HG03095 (cell line): ENCODE measurements at regions not wholly inside any gene's neighbourhood (a gene's known extent, or its start where the extent isn't known, plus 50 kb on each side); places are given as distances from the start of the nearest gene placed in this dataset.

Source experiments
- ATAC-seq: cut with Tn5 transposase; IDR thresholded peaks from one replicate; pipeline ENCODE4 v1.9.1; 2021; ENCODE audit warnings: moderate library complexity; ENCODE audit not compliant: unreplicated experiment

DNA sequence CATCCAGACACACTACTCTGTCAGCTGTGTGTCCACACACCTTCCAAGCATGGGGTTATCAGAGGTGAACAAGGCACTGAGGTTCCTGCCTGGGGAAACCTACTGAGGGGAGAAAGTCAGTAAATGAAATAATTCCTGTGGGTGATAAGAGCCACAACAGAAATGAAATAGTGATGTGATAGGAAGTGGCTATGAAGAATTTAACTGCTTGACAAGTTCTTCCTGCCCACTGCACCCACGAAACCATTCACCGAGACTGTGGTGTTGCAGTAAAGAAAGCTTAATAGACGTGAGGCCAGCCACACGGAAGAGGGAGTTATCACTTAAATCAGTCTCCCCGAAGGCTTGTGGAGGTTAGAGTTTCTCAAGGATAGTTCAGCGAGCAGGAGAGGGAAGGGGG lies 353.1 kb downstream of the UQCRFS1 start:
- ATAC-seq: no peak

DNA sequence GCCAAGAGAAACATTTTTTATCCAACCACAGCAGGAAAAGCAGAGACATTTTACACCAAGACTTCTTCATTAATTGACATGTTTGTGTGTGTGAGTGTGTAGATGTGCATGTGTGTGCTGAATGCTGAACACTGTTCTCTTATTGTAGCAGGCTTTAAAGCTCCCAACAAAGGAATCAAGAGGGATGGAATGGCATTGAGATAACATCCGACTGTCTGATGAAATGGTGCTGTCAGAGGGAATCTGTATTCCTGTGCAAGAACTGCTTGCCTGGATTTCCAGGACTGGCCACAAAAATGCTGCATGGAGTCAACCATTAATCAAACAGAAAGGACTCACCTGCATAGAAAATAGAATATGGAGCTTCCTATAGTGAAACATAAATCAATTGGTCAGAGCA lies 354.0 kb downstream of the UQCRFS1 start:
- no peak for ATAC-seq

DNA sequence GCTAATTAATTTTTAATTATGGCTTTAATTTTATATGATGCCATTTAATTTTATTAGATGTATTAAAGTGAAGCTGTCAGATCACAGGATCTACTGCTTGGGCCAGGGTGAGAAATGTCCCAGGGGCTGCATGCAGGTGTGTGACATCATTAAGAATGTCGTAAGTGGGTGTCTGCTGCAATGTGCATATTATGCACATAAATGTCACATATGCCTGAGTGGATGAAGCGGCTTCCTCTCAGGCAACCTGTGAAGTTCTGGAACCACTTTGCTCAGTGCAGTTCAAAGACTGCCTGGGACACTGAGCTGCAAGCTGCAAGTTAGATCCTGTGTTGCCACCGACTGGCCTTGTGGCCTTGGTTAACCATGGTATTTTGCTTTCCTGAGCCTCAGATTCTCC lies 355.0 kb downstream of the UQCRFS1 start:
- no peak for ATAC-seq

DNA sequence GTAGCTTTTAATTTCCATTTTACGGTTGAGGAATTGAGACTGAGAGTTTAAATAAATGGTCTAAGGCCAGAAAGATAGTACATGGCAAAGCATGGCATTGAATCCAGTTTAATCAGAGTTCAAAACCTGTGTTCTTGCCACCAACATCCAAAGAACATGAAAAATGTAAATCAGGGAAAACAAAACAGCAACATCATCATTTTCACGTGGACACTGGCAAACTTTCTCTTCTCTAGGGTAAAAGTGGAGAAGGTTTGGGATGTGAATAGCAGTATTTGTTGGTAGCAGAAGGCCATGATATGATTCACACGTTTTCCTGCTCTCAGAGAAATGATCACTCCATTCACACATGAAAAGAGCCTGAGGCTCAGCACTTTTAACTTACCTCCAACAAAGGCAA lies 357.7 kb downstream of the UQCRFS1 start:
- ATAC-seq: no peak

DNA sequence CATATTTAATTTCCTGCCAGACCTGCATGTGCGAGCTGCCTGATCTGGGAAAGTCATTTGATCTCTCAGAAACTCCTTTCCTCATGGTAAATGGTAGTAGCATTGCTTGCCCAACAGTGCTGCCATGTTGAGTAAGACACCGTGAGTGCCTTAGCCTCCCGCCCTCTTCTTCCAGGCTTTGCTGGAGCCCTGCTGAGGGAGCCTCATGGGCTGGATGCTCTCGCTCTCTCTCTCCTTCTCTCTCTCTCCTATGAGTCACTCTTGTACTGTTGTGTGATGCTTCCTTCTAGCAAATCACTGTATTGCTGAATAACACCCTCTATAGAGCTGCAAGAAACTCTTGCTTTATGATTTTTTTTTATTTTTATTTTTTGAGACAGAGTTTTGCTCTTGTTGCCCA lies 365.5 kb downstream of the UQCRFS1 start:
- no peak for ATAC-seq

DNA sequence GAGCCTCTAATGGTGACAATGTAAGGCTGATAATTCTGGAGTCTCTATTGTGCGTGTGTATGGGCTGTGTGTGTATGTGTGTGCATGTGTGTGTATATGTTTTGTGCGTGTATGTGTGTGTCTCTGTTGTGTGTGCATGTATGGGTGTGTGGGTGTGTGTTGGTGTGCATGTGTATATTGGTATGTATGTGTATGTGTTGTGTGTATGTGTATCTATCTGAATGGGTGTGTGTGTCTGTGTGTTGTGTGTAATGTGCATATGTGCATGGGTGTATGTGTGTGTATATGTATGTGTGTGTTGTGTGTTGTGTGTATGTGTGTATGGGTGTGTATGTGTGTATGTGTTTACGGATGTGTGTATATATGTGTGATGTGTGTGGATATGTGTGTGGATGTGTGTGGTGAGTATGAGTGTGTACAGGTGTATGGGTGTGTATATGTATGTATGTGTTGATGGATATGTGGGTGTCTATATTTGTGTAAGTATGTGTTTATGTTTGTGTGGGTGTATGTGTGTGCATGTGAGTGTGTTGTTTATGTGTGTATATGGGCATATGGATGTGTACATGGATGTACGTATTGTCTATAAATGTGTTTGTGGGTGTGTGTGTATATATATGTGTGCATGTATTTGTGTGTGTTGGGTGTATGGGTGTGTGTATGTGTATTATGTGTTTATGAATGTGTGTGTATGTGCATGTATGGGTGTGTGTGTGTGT lies 366.7 kb downstream of the UQCRFS1 start:
- ATAC-seq: no peak

DNA sequence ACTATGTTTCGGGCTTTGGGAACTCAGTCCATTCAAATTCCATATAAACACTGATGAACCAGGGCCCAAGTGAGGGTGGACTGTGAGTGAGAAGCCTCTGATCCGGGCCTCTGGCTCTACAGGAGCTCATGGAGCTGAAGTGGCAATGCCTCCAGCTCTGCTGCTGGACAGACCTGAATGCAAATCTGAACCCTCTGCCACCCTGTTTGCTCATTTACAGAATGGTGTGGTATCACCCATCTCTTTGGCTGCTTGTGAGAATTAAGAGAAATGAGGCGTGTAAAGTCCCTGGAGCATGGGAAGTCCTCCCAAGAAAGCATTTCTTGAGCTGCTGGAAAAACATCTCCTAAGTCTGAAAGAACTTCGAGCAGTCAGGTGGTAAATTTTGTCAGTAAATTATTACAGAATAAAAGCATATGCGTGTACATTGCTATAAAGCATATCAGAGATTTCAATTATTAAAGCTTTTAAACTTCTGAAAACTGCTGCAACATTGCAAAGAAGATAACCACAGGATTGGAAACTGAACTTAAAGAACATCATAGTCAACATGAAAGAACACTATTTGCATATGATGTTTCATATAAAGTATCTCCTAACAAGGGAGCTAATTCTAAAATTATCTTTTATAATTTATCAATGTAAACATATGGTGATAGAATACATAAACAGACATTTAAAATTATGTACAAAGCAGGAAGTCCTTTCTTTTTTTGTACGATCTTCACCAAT lies 369.0 kb downstream of the UQCRFS1 start:
- ATAC-seq: no peak

DNA sequence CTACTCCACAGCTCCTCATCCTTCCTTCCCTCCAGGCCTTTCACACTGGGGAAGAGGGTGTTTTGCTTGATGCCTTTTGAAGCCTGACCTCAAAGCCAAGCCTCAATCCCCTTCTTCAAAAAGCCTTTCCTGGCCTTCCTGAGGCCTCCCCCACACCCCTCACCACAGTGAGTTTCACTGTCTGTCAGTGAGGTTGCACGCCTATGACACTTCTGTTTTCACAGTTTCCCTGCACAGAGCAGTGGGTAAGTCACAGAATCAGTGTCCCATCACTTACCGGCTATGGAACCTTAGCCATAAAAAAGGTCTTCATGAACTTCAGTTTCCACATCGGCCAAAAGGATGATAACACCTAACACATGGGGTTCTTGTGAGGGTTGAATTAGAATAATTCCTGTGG lies 371.4 kb downstream of the UQCRFS1 start:
- ATAC-seq: no peak

DNA sequence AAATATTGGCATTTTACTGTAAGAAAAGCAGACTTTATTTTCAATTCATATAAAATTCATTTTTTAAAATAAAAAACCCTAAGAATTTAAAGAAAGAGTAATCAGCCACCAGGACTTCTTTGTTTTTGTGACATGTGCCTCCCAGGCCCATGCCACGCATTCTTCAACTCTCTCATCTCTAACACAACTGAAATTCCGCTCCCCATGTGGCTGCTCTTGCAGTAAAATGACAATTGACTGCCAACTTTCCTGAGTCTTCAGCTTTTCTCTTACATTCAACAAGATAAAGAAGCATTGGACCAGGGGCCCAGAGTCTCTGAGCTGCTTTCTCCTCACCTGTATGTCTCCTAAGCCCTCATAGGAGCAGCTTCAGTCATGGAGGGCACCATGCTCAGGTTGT lies 372.1 kb downstream of the UQCRFS1 start:
- ATAC-seq: no peak

DNA sequence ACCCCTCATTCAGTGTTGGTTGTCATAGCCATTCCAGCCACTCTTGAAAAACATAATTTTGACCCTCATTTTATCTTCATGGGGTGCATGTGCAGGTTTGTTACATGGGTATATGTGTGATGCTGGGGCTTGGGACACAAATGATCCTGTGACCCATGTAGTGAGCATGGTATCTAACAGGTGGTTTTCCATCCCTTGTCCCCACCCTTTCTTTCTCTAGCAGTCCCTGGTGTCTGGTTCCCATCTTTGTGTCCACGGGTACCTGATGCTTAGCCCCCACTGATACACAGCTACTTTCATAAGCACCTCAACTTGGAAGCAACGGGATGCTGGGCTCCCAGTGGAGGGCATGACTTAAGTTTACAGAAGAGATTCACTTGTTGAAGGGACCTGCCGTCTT lies 373.5 kb downstream of the UQCRFS1 start:
- ATAC-seq: no peak

DNA sequence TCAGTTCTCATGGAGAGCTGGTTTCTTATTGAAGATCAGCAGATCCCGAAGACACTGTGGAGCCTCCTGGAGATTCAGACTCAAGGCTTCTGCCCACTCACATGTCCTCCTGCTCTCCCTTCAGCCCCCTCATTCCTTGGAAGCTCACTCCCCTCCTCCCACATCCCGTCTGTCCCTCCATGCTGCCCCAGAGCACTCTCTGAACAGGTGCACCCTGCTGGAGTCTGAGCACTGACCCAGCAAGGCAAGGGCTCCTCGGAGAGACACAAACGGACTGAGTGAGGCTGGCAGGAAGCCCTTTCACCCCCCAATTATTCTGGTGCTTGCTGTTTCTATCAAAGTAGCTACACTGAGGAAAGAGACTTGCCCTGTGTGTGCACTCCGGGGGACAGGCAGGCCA lies 374.0 kb downstream of the UQCRFS1 start:
- no peak for ATAC-seq

DNA sequence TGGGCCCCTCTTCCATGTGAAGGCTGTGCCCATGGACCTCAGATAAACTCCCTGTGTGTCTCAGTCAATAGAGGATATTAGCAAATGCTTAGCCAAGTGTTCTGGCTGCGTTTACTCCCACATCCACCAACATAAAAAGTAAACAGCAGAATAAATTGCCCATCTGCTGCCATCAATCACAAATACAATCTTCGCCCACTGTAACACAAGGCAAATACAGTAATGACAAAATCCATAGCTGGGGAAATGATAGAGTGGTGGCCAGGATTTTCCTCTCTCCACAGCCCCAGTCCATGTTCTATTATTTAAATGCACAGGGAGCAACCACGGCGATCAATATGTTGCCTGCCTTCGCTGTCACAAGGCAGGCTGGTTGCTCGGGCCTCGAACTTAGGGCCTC lies 376.5 kb downstream of the UQCRFS1 start:
- ATAC-seq: no peak

DNA sequence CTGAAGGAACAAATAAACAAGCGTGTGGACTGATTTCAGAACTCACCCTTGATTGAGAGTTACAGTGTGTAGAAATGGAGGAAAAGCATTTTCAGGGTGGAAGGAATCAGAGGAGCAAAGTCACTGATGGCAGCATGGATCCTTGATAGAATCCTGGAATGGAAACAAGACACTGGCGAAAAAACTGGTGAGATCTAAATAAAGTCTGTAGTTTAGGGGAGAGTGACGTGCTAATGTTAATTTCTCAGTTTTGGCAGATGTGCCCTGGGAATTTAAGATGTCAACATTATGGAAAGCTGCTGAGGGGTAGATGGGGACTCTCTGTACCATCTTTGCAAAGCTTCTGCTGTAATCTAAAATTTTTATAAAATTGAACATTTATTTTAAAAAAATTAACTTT lies 378.0 kb downstream of the UQCRFS1 start:
- ATAC-seq: no peak

DNA sequence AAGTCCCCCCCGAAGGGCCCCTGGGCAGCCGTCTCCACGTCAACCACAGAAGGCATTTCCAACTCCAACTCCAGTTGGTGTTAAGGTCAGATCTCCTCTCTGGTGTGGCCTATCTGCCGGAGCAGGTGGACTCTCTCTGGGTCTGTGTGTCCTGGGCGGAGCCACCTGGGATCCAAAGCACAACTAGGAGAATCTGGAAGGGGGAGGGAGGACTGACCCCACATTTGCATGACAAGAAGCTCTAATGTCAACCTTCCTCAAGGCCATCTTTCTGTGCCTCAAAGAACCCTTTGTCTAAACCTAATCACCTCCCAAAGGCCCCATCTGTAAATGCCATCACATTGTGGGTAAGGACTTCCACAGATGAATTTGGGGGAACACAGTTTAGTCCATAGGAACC lies 381.5 kb downstream of the UQCRFS1 start:
- ATAC-seq: no peak

DNA sequence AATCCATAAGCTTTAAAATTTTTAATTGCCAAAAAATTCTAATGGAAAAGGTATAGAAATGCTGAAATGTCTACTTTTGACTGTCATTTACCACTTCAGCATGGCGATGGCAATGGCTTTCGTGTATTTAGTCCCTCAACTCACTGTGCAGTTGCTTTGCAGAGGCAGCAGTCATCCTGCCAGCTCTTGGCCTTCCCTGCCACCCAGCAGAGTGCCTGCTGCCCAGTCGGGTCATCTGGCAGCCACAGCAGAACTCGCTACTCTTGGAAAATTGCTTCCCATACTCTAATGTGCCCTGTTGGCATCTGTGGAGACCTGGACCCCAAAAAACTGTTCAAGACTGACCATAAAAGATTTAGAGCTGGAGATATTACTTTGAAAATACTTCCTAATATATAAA lies 383.2 kb downstream of the UQCRFS1 start:
- ATAC-seq: no peak

DNA sequence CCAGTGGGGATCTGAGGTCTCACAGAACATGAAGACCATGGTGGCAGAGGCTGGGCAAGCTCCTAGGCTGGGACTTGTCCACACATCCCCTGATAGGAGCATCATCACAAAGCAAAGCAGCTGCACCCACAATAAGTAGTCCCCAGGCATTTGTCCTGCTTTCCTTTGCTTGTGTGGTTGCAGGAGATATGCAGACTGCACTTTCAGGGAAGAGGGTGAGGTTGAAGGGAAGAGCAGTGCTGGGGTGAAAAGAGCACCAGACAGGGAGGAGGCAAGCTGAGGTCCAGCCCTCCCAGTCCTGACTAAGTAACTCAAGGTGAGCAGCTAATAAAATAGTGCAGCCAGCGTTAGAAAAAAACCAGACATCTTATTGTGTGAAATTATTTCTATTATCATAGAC lies 383.6 kb downstream of the UQCRFS1 start:
- no peak for ATAC-seq

DNA sequence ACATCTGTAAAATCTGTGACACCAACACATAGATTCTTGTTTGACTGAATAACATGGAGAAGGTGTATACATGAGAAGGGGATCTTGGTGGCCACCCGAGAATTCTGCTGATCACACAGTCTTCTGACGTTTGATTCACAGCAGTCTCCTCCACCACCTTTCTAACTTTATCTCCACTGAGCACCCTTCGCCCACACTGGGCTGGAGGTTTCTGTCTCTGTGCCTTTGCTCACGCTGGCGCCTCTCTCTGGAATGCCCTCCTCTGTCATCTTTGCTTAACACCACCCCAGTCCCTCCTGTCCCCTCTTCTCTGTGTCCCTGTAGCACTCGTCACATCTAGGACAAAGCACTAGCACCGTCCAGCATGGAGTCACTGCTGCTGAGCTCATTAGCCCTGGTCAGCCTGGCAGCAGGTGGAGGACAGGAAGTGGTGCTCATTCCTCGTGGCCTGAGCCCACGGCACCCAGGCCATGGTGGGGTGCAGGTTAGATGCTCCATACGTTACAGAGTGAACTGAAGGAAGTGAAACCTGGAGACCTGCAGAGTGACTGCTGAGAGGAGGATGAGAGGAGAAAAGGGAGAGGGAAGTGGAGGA lies 384.6 kb downstream of the UQCRFS1 start:
- no peak for ATAC-seq

DNA sequence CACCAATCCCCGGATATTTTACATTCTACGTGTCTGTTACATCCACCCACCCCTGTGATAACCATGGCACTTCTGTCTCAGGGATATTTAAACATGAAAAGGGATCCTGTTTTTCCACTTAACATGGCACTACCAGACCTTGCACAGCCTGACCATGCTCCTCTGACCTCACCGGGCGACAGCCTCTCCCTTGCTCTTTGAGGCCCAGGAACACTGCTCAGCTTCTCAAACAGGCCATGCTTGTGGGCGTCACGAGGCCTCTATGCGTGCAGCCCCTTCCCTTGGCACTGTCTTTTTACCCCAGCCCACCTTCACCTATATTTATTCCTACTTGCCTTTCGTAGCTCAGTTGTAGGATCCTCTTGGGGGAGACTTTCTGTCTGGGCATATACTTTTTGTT lies 385.6 kb downstream of the UQCRFS1 start:
- no peak for ATAC-seq

DNA sequence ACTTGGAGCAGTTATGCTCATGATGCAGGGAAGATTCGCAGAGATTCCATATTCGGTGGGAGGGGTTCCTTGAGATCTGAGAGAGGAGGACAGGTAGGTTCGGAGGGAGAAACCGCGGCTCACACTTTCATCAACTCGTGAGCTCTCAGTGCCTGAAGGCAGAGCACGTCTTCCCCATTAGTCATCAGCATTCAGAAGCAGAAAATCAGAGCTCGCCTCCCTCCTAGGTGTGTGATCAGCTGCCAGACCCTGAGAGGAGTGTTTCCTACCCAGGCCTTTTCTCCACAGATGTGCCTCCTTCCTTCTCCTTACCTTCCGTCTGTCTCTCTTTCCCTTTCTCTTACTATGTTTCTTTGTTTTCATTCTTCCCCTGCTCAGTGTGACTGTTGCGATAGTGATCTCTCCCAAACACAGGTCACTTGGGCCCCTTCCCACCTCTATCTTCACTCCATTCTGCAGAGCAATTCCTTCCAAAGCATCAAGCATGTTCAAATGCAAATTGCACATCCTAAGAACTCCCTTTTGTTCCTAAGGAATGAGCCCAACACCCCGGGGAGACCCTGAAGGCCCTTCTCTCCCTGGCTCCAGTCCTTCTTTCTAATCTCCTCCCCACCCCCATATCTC lies 389.5 kb downstream of the UQCRFS1 start:
- ATAC-seq: no peak

DNA sequence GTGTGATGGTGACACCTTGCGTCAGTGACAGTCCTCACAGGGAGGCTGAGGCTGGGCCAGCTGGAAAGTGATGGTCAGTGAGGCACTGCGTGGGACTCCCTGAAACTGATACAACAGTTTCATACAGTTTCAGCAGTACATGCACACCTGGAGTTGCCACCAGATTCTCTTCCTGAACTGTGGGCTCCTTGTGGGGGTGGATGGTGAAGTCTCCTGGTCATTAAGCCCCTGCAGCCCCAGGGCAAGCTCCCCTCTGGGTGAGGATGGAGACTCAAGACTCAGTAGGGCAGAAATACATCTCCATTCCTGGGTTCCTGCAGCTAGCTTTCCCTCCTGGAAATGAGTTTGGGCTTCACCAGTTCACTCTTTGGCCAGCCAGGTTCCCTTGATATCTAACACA lies 392.7 kb downstream of the UQCRFS1 start:
- ATAC-seq: no peak

DNA sequence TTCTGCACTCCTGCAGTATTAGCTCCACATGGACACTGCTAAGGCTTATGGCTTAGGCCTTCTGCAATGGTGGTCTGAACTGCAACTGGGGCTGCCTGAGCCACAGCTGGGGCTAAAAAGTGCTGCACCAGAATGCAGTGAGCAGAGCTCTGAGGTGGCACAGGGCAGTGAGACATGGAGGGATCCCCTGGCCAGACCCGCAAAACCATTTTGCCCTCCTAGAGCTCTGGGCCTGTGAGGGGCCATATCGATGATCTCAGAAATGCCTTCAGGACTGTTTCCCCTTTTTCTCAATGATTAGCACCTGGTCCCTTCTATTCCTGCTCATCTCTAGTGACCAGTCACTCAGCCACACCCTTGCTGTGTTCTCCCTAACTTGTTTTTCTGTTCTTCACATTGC lies 397.7 kb downstream of the UQCRFS1 start:
- no peak for ATAC-seq

DNA sequence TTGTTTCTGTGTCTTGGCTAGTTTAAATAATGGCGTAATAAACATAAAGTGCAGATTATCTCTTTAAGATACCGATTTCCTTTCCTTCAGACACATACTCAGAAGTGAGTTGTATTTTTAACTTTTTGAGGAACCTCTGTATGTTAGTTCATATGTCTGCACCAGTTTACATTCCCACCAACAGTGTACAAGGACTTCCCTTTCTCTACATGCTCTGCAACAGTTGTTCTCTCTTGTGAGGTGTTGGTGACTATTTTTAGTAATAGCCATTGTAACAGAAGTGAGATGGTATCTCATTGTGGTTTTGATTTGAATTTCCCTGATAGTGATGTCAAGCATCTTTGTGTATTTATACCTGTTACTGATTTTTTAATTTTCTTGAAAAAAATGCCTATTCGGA lies 418.6 kb downstream of the UQCRFS1 start:
- ATAC-seq: no peak
